Peyer's patch (tissue), 4 donors: ENCODE measurements at regions not wholly inside any gene's neighbourhood (a gene's known extent, or its start where the extent isn't known, plus 50 kb on each side); places are given as distances from the start of the nearest gene placed in this dataset.

ENCODE experiments used
- CTCF ChIP-seq, 6 experiments: fragments of 450-650 bp in 4 of 6; fragments of 200-600 bp in 2 of 6; sonication (generic) in 1 of 6; IDR thresholded peaks; one replicate each; pipeline ENCODE4 v1.5.1; 2017 to 2019; ENCODE audit warnings: antibody characterized with exemption in 6 of 6, mild to moderate bottlenecking in 3 of 6, moderate library complexity in 1 of 6
- POLR2A ChIP-seq, 2 donors: fragments of 450-650 bp; IDR thresholded peaks; one replicate each; pipeline ENCODE4 v1.5.1; 2017; ENCODE audit warnings: antibody characterized with exemption in 2 of 2, mild to moderate bottlenecking in 2 of 2, moderate library complexity in 2 of 2

- TF ChIP-seq POLR2A (IDR thresholded peaks at IDR 0.05) (no peak), CTCF (IDR thresholded peaks at IDR 0.05) (no peak)
These were observed 50.4 kb upstream of the ST3GAL6 start for GRCh38 chr3:98712726-98713125.
